Activated T-cell treated with anti-CD3 and anti-CD28 coated beads, Interleukin-2, amount 50 U/mL, for 24 hours (primary cell): ENCODE measurements at regions not wholly inside any gene's neighbourhood (a gene's known extent, or its start where the extent isn't known, plus 50 kb on each side); places are given as distances from the start of the nearest gene placed in this dataset.

Source experiments
- DNase-seq: peaks from one replicate; pipeline ENCODE4 v3.0.0-alpha.2; 2020
- H3K27ac Mint-ChIP-seq: 2 replicates; pipeline ENCODE4 v1.8.0; 2020; ENCODE audit warnings: mild to moderate bottlenecking, mixed read lengths
- H3K27me3 Mint-ChIP-seq: 2 replicates; pipeline ENCODE4 v1.8.0; 2020; ENCODE audit warnings: mixed read lengths
- H3K36me3 Mint-ChIP-seq: 2 replicates; pipeline ENCODE4 v1.8.0; 2020; ENCODE audit warnings: low read depth, mixed read lengths
- H3K4me1 Mint-ChIP-seq: 2 replicates; pipeline ENCODE4 v1.8.0; 2020; ENCODE audit warnings: low read depth, mixed read lengths
- H3K4me3 Mint-ChIP-seq: 2 replicates; pipeline ENCODE4 v1.8.0; 2020; ENCODE audit warnings: mild to moderate bottlenecking, moderate library complexity, mixed read lengths
- H3K9me3 Mint-ChIP-seq: 2 replicates; pipeline ENCODE4 v1.8.0; 2020; ENCODE audit warnings: mixed read lengths

GRCh38 chr16:73672135-73672534 is 624.2 kb upstream of the ZFHX3 start:
- Mint-ChIP-seq H3K4me3 (no peak overlapping the region), H3K9me3 (peaks cover 6% of the 10 kb centered on the region), H3K36me3 (no peaks in the 10 kb centered on the region), H3K27ac (no peak overlapping the region), H3K4me1 (no peaks in the 10 kb centered on the region), H3K27me3 (peaks cover 3% of the 10 kb centered on the region)
- no peak for DNase-seq

GRCh38 chr16:73670836-73671820 is 623.2 kb upstream of the ZFHX3 start:
- Mint-ChIP-seq H3K36me3 (no peaks in the 10 kb centered on the region), H3K27me3 (peaks cover 3% of the 10 kb centered on the region), H3K4me3 (no peak overlapping the region), H3K27ac (no peak overlapping the region), H3K9me3 (peaks cover 4% of the 10 kb centered on the region), H3K4me1 (no peaks in the 10 kb centered on the region)
- DNase-seq: no peak

GRCh38 chr16:73669535-73670274 is 621.8 kb upstream of the ZFHX3 start:
- no peaks in the 10 kb centered on the region for H3K36me3 Mint-ChIP-seq
- H3K9me3 Mint-ChIP-seq: peaks cover 4% of the 10 kb centered on the region
- H3K27me3 Mint-ChIP-seq: peaks cover 3% of the 10 kb centered on the region
- no peaks in the 10 kb centered on the region for H3K4me1 Mint-ChIP-seq
- no peak overlapping the region for H3K4me3 Mint-ChIP-seq
- no peak overlapping the region for H3K27ac Mint-ChIP-seq
- DNase-seq: no peak

GRCh38 chr16:73663720-73664119 is 615.8 kb upstream of the ZFHX3 start:
- H3K27ac Mint-ChIP-seq: no peak overlapping the region
- H3K4me3 Mint-ChIP-seq: no peak overlapping the region
- no peaks in the 10 kb centered on the region for H3K27me3 Mint-ChIP-seq
- no peaks in the 10 kb centered on the region for H3K4me1 Mint-ChIP-seq
- no peak for DNase-seq
- no peaks in the 10 kb centered on the region for H3K36me3 Mint-ChIP-seq
- peaks cover 4% of the 10 kb centered on the region for H3K9me3 Mint-ChIP-seq

- DNase-seq: no peak
- peaks cover 9% of the 10 kb centered on the region for H3K9me3 Mint-ChIP-seq
- no peaks in the 10 kb centered on the region for H3K4me1 Mint-ChIP-seq
- H3K36me3 Mint-ChIP-seq: no peaks in the 10 kb centered on the region
- H3K27ac Mint-ChIP-seq: no peak overlapping the region
- H3K27me3 Mint-ChIP-seq: no peaks in the 10 kb centered on the region
- no peak overlapping the region for H3K4me3 Mint-ChIP-seq
These were observed 588.3 kb upstream of the ZFHX3 start for GRCh38 chr16:73636196-73636595.

GRCh38 chr16:73629011-73629410 is 581.1 kb upstream of the ZFHX3 start:
- Mint-ChIP-seq H3K27ac (no peak overlapping the region), H3K36me3 (no peaks in the 10 kb centered on the region), H3K4me3 (no peak overlapping the region)

GRCh38 chr16:73617738-73618137 is 569.8 kb upstream of the ZFHX3 start:
- Mint-ChIP-seq H3K4me3 (no peak overlapping the region), H3K27ac (no peak overlapping the region), H3K9me3 (peaks cover 6% of the 10 kb centered on the region), H3K27me3 (peaks cover 6% of the 10 kb centered on the region), H3K4me1 (no peaks in the 10 kb centered on the region), H3K36me3 (no peaks in the 10 kb centered on the region)
- DNase-seq: no peak

More at GRCh38 chr16:73629011-73629410, 581.1 kb upstream of the ZFHX3 start:
- Mint-ChIP-seq H3K9me3 (no peaks in the 10 kb centered on the region), H3K4me1 (no peaks in the 10 kb centered on the region), H3K27me3 (no peaks in the 10 kb centered on the region)
- no peak for DNase-seq

- Mint-ChIP-seq H3K9me3 (peaks cover 6% of the 10 kb centered on the region), H3K4me1 (no peaks in the 10 kb centered on the region), H3K4me3 (no peak overlapping the region), H3K36me3 (no peaks in the 10 kb centered on the region), H3K27me3 (peaks cover 6% of the 10 kb centered on the region), H3K27ac (no peak overlapping the region)
- no peak for DNase-seq
These were observed 568.8 kb upstream of the ZFHX3 start for GRCh38 chr16:73616770-73617169.

GRCh38 chr16:73616166-73616753 is 568.3 kb upstream of the ZFHX3 start:
- Mint-ChIP-seq H3K4me3 (no peak overlapping the region), H3K27me3 (peaks cover 6% of the 10 kb centered on the region), H3K27ac (no peak overlapping the region), H3K4me1 (no peaks in the 10 kb centered on the region), H3K36me3 (no peaks in the 10 kb centered on the region), H3K9me3 (peaks cover 6% of the 10 kb centered on the region)
- DNase-seq: no peak

- Mint-ChIP-seq H3K4me1 (no peaks in the 10 kb centered on the region), H3K27me3 (peaks cover 11% of the 10 kb centered on the region), H3K36me3 (no peaks in the 10 kb centered on the region), H3K9me3 (peaks cover 6% of the 10 kb centered on the region), H3K4me3 (no peak overlapping the region), H3K27ac (no peak overlapping the region)
- no peak for DNase-seq
These were observed 567.4 kb upstream of the ZFHX3 start for GRCh38 chr16:73615071-73615940.

- Mint-ChIP-seq H3K27ac (no peak overlapping the region), H3K36me3 (no peaks in the 10 kb centered on the region), H3K4me1 (no peaks in the 10 kb centered on the region), H3K27me3 (peaks cover 11% of the 10 kb centered on the region), H3K9me3 (peaks cover 6% of the 10 kb centered on the region), H3K4me3 (no peak overlapping the region)
- DNase-seq: no peak
These were observed 566.2 kb upstream of the ZFHX3 start for GRCh38 chr16:73614131-73614530.

- no peaks in the 10 kb centered on the region for H3K36me3 Mint-ChIP-seq
- H3K27ac Mint-ChIP-seq: no peak overlapping the region
These were observed 562.8 kb upstream of the ZFHX3 start for GRCh38 chr16:73610605-73611156.

GRCh38 chr16:73610160-73610559 is 562.2 kb upstream of the ZFHX3 start:
- H3K27me3 Mint-ChIP-seq: peaks cover 13% of the 10 kb centered on the region
- no peaks in the 10 kb centered on the region for H3K36me3 Mint-ChIP-seq
- H3K4me3 Mint-ChIP-seq: no peak overlapping the region
- no peak for DNase-seq
- H3K4me1 Mint-ChIP-seq: no peaks in the 10 kb centered on the region
- no peak overlapping the region for H3K27ac Mint-ChIP-seq
- H3K9me3 Mint-ChIP-seq: peaks cover 2% of the 10 kb centered on the region

More at GRCh38 chr16:73610605-73611156, 562.8 kb upstream of the ZFHX3 start:
- DNase-seq: no peak
- H3K27me3 Mint-ChIP-seq: peaks cover 13% of the 10 kb centered on the region
- H3K4me3 Mint-ChIP-seq: no peak overlapping the region
- H3K4me1 Mint-ChIP-seq: no peaks in the 10 kb centered on the region
- peaks cover 2% of the 10 kb centered on the region for H3K9me3 Mint-ChIP-seq

GRCh38 chr16:73608911-73609310 is 561.0 kb upstream of the ZFHX3 start:
- Mint-ChIP-seq H3K27me3 (peaks cover 10% of the 10 kb centered on the region), H3K36me3 (no peaks in the 10 kb centered on the region), H3K4me1 (no peaks in the 10 kb centered on the region)

More at GRCh38 chr16:73608911-73609310, 561.0 kb upstream of the ZFHX3 start:
- H3K27ac Mint-ChIP-seq: no peak overlapping the region
- H3K9me3 Mint-ChIP-seq: peaks cover 2% of the 10 kb centered on the region
- no peak for DNase-seq
- no peak overlapping the region for H3K4me3 Mint-ChIP-seq
